ENCODE measurements at regions not wholly inside any gene's neighbourhood (a gene's known extent, or its start where the extent isn't known, plus 50 kb on each side); places are given as distances from the start of the nearest gene placed in this dataset.
"Not testable (repeated sequence)": the region's sequence is repeated elsewhere in the genome, so short reads cannot be mapped to it uniquely, and the experiment has no call there.

- not testable (repeated sequence) for TF ChIP-seq CTCF (conservative IDR thresholded peaks at IDR 0.05; ENCODE audit: low read length); EZH2phosphoT487 (IDR thresholded peaks at IDR 0.05; ENCODE audit: borderline replicate concordance)
Measured at GRCh38 chr17:70599945-70600344, 430.6 kb downstream of the KCNJ2 start.

All from Loucy (cell line).